H1 (cell line): ENCODE measurements at regions not wholly inside any gene's neighbourhood (a gene's known extent, or its start where the extent isn't known, plus 50 kb on each side); places are given as distances from the start of the nearest gene placed in this dataset.

Source experiments
- ASH2L ChIP-seq: fragments of 200-600, 300-600 bp; sonication (generic); IDR thresholded peaks from one replicate; pipeline ENCODE4 v1.7.1; 2017; ENCODE audit warnings: low read length
- ATF3 ChIP-seq: IDR thresholded peaks from 2 replicates; pipeline ENCODE4 v1.6.1; 2011; ENCODE audit warnings: low read depth, mild to moderate bottlenecking, low read length; ENCODE audit not compliant: insufficient read depth
- CBX8 ChIP-seq: fragments of 300-800, 300-1000 bp; sonication (generic); IDR thresholded peaks from 2 replicates; pipeline ENCODE4 v1.7.1; 2016; ENCODE audit warnings: low read depth, low read length, borderline replicate concordance
- CTBP2 ChIP-seq: IDR thresholded peaks from 2 replicates; pipeline ENCODE4 v1.7.0; 2011; ENCODE audit warnings: borderline replicate concordance, mild to moderate bottlenecking, moderate library complexity, mixed read lengths, low read length; ENCODE audit not compliant: insufficient read depth, insufficient read length
- E2F6 ChIP-seq: IDR thresholded peaks from 2 replicates; pipeline ENCODE4 v1.6.1; 2012; ENCODE audit warnings: inconsistent platforms
- MAFK ChIP-seq: IDR thresholded peaks from 2 replicates; pipeline ENCODE4 v1.6.1; 2012; ENCODE audit warnings: low read depth, mild to moderate bottlenecking, improper control_type of control experiment, low read length
- NRF1 ChIP-seq: IDR thresholded peaks from 2 replicates; pipeline ENCODE4 v1.6.1; 2011; ENCODE audit warnings: mild to moderate bottlenecking, low read depth, low read length, improper control_type of control experiment
- PHF8 ChIP-seq: fragments of 200-600 bp; sonication (generic); conservative IDR thresholded peaks from 2 replicates; pipeline ENCODE4 v1.7.1; 2012; ENCODE audit warnings: low read depth, mild to moderate bottlenecking, inconsistent platforms, low read length, moderate library complexity
- RBBP5 ChIP-seq: IDR thresholded peaks from 2 replicates; pipeline ENCODE4 v1.7.1; 2012; ENCODE audit warnings: low read depth, mild to moderate bottlenecking, inconsistent platforms, low read length, moderate library complexity, borderline replicate concordance
- RFX5 ChIP-seq: IDR thresholded peaks from 2 replicates; pipeline ENCODE4 v1.6.1; 2011; ENCODE audit warnings: low read depth, low read length, improper control_type of control experiment, borderline replicate concordance
- TCF12 ChIP-seq: IDR thresholded peaks from 2 replicates; pipeline ENCODE4 v1.6.1; 2011; ENCODE audit warnings: low read depth, mild to moderate bottlenecking, low read length
- ZNF274 ChIP-seq: IDR thresholded peaks from 2 replicates; pipeline ENCODE4 v1.7.0; 2012; ENCODE audit warnings: low read length, borderline replicate concordance; ENCODE audit errors: extremely low read depth

- TF ChIP-seq ATF3 (no peak), ASH2L (no peak), NRF1 (no peak), CTBP2 (no peak), MAFK (no peak), ZNF274 (no peak), CBX8 (no peak), TCF12 (0 out of 2 replicates have a peak, but pooled peaks have one; percentile 41), RFX5 (no peak), PHF8 (no peak), E2F6 (0 out of 2 replicates have a peak, but pooled peaks have one; percentile 9), RBBP5 (no peak)
These were observed 475.6 kb downstream of the LTN1 start (continued) for GRCh38 chr21:28516991-28517592.
